ENCODE measurements at regions not wholly inside any gene's neighbourhood (a gene's known extent, or its start where the extent isn't known, plus 50 kb on each side); places are given as distances from the start of the nearest gene placed in this dataset.

GRCh38 chr12:77736219-77736965 is 94.3 kb upstream of the NAV3 start:
- H3K27me3 ChIP-seq (ENCODE audit: insufficient read depth in 3 of 3, low read length in 2 of 3), result no peaks in the 10 kb centered on the region
- TF ChIP-seq CTCF (IDR thresholded peaks at IDR 0.05), result no peak
- H3K36me3 ChIP-seq (ENCODE audit: insufficient read depth in 1 of 2, low read depth in 1 of 2), result no peaks in the 10 kb centered on the region
- no peaks in the 10 kb centered on the region for H3K4me1 ChIP-seq
- DNase-seq (no peak), ATAC-seq (no peak)
- WGBS, 3 donors, result 96 to 99% (median 97%) methylated on average over 6 of the region's 6 CpGs
- no peak overlapping the region for H3K4me3 ChIP-seq
- intact Hi-C loops (cut with DNase I), result no loop called here
- H3K27ac ChIP-seq, result no peak overlapping the region
- no peaks in the 10 kb centered on the region for H3K9me3 ChIP-seq

GRCh38 chr12:77734214-77734883 is 96.3 kb upstream of the NAV3 start:
- no peaks in the 10 kb centered on the region for H3K9me3 ChIP-seq
- ATAC-seq (no peak), DNase-seq (no peak)
- intact Hi-C loops (cut with DNase I), result no loop called here
- H3K27me3 ChIP-seq (ENCODE audit: insufficient read depth in 3 of 3, low read length in 2 of 3), result no peaks in the 10 kb centered on the region
- TF ChIP-seq CTCF (IDR thresholded peaks at IDR 0.05), result no peak
- H3K36me3 ChIP-seq (ENCODE audit: insufficient read depth in 1 of 2, low read depth in 1 of 2), result no peaks in the 10 kb centered on the region
- H3K4me3 ChIP-seq, result no peak overlapping the region
- H3K27ac ChIP-seq, result no peak overlapping the region
- WGBS, 3 donors, result 44 to 68% (median 54%) methylated on average over 4 of the region's 4 CpGs
- no peaks in the 10 kb centered on the region for H3K4me1 ChIP-seq

DNA sequence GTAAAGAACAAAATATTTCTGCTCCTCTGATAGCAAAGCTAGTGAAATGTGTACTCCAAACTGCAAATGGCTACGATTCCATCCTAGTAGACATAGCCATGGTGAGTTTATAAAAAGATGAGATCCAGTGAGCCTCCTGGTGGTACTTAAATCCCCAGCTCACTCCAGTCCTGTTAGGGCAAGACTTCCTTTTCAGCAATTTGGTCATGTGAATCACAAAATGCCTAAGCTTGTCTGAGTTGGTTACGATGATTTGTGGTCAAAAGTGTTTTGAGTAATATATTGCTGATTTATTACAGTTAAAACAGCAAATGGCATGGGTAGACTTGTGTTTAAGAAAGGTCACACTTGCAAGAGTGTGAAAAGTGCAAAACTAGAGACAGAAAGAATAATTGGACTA is 102.7 kb upstream of the NAV3 start:
- WGBS, 3 donors, result 81 to 89% (median 87%) methylated on average over 2 of the region's 2 CpGs
- DNase-seq (no peak), ATAC-seq (no peak)
- Histone ChIP-seq H3K27me3 (ENCODE audit: insufficient read depth in 3 of 3, low read length in 2 of 3) (no peaks in the 10 kb centered on the region), H3K4me1 (no peaks in the 10 kb centered on the region), H3K9me3 (no peaks in the 10 kb centered on the region), H3K27ac (no peak overlapping the region), H3K4me3 (no peak overlapping the region), H3K36me3 (ENCODE audit: insufficient read depth in 1 of 2, low read depth in 1 of 2) (no peaks in the 10 kb centered on the region)
- TF ChIP-seq CTCF (IDR thresholded peaks at IDR 0.05), result no peak
- intact Hi-C loops (cut with DNase I), result loop anchor here in 1 of 2 donors (10.0 kb wide), 1 partner anchor 197 kb away; no protein-coding TSS in a partner anchor

GRCh38 chr12:77727442-77728001 is 103.2 kb upstream of the NAV3 start:
- no peak for TF ChIP-seq CTCF (IDR thresholded peaks at IDR 0.05)
- Histone ChIP-seq H3K27ac (no peak overlapping the region), H3K36me3 (ENCODE audit: insufficient read depth in 1 of 2, low read depth in 1 of 2) (no peaks in the 10 kb centered on the region), H3K4me1 (no peaks in the 10 kb centered on the region), H3K9me3 (no peaks in the 10 kb centered on the region), H3K27me3 (ENCODE audit: insufficient read depth in 3 of 3, low read length in 2 of 3) (no peaks in the 10 kb centered on the region), H3K4me3 (no peak overlapping the region)
- 71 to 85% (median 78%) methylated on average over 4 of the region's 4 CpGs for WGBS, 3 donors
- ATAC-seq (no peak), DNase-seq (no peak)
- intact Hi-C loops (cut with DNase I), result loop anchor here in 1 of 2 donors (10.0 kb wide), 1 partner anchor 197 kb away; no protein-coding TSS in a partner anchor

All from psoas muscle (tissue), 7 donors.